HG03060 (cell line): ENCODE measurements at regions not wholly inside any gene's neighbourhood (a gene's known extent, or its start where the extent isn't known, plus 50 kb on each side); places are given as distances from the start of the nearest gene placed in this dataset.
"Not testable (repeated sequence)": the region's sequence is repeated elsewhere in the genome, so short reads cannot be mapped to it uniquely, and the experiment has no call there.

Source experiments
- ATAC-seq: cut with Tn5 transposase; IDR thresholded peaks from one replicate; pipeline ENCODE4 v1.9.1; 2021; ENCODE audit warnings: low read depth, moderate number of reproducible peaks; ENCODE audit not compliant: unreplicated experiment

DNA sequence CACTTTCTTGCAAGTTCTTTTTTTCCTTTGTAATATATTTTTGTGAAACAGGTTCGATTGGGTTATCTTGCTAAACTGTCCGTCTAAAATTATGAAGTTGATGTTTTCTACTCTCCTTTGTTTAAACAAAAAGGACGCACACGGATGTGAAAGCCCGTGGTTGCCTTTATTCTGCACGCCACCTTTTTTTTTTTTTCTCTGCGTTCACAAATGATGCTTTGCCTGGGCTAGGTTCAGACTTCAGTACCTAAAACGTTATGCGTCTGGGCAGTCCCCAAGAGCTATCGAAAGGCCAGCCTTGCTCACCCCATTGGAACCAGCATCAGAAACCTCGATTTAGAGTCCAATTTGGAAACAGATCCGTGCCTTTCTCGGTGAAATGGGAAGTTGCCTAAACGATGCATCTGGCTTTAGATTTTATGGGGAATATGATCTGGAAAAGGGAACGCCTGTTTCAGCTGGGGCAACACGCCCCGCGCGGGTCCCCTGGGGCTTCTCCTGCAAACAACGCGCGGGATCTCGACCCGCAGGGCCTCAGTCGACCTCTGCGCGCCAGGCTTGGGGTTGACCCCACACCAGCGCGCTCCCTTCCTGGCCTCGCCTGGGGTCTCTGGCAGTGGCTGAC lies 113.9 kb downstream of the KCNRG start:
- no peak for ATAC-seq

GRCh38 chr13:50129706-50130122 lies 114.5 kb downstream of the KCNRG start:
- no peak for ATAC-seq

GRCh38 chr13:50130123-50130946 lies 115.1 kb downstream of the KCNRG start:
- no peak for ATAC-seq

- no peak for ATAC-seq
Measured at GRCh38 chr13:50131920-50132903, 117.0 kb downstream of the KCNRG start.

DNA sequence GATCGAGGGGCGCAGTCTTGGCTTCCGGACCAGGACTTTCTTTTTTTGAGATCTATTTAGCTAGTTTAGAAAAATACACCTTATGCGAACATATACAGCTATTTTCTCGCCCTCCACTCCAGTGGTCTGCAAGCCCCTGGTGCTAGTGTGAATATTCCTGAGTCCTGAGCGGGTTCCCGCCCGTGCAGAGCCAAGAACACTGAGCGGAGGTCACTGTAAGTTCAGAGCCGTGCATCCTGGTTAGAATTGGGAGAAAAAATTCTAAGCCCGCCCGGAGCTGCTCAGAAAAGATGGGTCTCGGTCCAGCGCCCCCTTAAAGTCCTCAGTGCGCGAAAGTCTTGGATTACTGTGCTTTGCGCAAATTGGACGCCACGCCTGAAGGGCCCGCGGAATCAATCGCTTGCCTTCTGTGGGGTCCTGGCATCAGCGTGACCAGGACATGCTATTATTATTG lies 117.7 kb downstream of the KCNRG start:
- ATAC-seq: no peak

DNA sequence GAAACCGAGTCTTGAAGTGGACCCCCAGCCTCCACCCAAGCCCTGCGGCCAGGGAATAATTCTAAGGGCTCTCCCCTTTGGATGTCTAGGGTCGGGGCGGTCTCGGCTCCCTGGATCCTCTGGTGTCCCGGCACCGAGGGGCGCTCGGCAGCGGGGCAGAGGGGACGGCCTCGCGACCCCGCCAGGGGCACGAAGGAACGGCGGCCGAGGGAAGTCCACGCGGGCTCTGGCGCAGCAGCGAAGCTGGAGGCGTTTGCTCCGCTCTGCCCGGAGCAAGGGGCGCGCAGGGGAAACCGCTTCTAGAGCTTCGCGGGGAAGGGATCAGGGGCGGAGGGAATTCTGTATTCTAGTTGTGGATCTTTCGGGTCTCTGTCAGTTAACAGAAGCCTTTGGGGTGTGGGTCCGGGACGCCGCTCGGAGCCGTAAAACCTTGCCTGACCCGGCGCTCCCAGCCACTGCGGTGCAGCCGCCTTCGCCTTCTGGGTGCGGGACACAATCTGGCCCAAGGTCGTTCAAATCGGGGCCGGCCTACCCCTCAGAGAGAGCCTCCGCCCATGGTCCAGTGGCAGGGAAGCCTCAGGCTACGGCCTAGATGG lies 118.2 kb downstream of the KCNRG start:
- no peak for ATAC-seq

DNA sequence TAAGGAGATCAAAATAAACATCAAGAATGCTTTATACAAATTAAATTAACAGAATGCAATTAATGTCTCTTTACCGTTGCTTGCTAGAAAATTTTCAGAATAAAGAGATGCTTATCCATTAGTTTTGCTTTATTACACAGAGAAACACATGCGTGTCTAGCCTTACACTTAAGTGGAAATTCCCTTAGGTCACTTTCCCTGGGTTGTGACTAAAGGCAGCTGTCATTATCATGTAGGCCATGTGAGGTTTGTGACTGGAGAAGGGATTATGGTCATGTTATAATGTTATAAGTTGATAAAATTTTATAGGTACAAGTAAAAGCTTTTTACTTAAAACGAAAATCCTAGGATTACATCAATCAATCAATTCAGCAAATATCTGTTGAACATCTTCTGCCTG lies 121.0 kb downstream of the KCNRG start:
- no peak for ATAC-seq

- ATAC-seq: no peak
Measured at GRCh38 chr13:50136678-50137077, 121.4 kb downstream of the KCNRG start.

- not testable (repeated sequence) for ATAC-seq
Measured at GRCh38 chr13:50139435-50139934, 124.2 kb downstream of the KCNRG start.

DNA sequence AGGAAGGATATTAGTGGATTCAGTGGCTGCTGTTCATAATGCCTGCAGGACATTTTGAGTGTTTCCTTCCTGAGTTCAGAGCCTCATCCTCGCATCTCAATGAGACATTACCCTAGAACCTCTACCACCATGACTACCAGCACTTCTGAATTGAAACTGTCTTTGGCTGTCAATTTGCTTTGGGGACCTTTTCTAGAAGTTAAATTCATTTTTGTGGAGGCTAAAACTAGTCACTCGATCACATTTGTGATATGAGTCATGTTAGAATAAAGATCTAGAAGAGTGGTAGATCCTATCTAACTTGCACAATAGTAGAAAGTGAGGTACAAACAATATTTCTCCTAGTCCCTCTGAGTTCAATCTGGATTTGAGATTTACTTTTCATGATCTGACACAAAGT lies 124.9 kb downstream of the KCNRG start:
- ATAC-seq: no peak

GRCh38 chr13:50140581-50141374 lies 125.5 kb downstream of the KCNRG start:
- no peak for ATAC-seq

DNA sequence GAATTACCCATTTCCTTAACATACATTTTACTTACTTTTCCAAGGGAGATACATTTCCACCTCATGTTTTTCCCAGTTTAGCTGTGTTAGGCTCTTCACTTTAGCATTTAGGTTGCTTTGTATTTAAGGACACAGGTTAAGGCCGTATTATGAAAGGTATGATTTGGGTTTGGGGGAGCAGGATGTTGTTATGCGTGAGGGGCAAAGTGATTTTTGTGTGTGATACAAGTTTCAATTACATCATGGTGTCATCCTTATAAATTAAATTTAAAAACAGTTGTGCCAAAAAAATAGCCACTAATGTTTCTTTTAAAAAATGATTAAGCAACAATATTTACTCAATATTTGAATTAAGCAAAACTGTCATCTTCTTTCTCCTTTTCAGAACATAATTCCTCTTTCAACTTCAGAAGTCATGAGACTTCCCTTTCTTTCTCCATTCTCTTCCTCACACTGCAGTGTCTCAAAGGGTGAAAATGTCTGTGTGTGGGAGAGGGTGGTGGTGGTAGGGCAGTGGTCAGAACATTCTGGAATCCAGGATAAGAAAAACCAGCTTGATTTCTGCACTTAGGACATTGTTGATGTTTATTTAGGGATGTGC lies 126.2 kb downstream of the KCNRG start:
- no peak for ATAC-seq

- ATAC-seq: no peak
Measured at GRCh38 chr13:50144246-50145160, 129.3 kb downstream of the KCNRG start.

DNA sequence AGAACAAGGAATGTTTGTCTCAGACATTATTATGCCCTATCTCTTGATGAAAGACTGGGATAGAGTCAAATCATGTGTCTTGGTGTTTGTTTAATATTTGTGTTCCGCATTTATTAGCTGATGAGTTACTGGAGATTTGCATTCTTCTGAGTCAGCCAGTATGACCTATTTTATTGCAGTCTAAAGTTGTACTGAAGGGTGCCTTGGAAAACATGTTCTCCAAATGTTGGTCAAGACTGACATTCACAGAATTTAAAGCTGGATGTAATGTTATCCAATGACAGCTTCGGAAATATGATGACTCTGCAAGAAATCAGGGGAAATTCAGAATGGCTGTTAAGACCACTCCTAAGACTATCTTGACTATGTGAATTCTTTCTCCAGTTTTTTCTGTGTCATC lies 134.0 kb downstream of the KCNRG start:
- ATAC-seq: no peak

- no peak for ATAC-seq
Measured at GRCh38 chr13:50149932-50150331, 134.7 kb downstream of the KCNRG start.

DNA sequence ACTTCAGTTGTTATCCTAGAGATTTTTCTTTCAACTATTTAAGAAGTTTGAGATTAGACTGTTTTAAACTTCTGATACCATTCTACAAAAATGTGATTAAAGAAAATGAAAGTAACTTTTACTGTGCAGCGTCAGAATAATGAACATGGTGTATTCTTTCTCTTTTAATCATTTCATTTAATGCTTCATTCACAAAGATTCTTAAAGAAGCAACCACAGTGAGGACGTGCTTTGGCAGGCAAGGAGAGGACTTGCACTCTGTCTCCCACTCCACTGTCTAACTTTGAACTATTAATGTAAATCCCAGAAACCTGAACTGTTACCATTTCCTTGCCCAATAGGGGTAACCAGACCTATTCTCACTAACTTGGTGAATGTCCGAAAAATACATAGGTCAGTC lies 137.0 kb downstream of the KCNRG start:
- ATAC-seq: no peak

DNA sequence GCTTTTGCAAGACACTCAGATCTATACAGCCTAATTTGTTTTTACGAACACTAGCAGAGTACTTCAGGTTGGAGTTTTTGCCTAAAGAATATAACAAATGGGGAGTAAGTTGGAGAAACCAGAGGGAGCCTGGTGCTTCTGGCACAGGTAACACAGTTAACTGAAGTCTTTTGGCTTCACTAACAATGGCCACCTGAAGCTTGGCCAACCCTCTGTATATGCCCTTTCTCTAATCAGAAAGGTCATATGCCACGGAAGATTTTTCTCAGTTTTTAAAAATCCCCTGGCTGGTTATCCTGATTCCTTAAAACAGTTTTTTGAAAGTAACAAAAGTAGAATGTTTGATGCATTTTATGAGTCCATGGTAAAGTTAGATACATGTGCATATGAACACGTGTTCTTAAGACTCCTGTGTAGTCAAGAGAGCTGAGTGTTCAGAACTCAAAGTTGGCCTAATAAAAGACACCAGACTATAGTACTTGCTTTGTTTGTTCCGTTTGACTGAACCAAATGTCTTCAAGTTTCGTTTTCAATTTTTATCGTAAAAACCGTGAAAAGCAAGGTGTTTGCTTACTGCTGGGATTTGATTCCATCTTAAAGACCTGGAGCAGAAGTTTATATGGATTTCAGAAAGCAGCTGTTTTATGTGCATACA lies 137.5 kb downstream of the KCNRG start:
- no peak for ATAC-seq

DNA sequence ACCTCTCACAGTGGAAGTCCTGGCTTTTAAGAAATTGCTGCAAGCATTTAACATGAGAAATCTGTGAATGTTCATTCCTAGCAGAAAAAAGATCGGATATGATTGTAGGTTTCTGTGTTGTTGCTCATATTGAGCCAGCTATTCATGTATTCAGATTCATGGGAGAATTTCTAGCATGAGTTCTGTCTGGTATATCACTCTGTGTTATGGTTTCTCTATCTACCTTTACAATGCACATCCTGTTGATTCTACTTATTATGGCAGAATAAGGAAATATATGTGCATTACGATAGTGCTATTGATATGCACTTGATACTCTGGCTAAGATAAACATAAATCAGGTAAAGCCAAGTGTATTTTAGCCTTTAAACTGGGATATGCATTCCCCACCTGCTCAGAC lies 138.2 kb downstream of the KCNRG start:
- ATAC-seq: no peak
